SIG-M5 treated with dmso at 0.1 percent for 504 hours (cell line): ENCODE measurements at regions not wholly inside any gene's neighbourhood (a gene's known extent, or its start where the extent isn't known, plus 50 kb on each side); places are given as distances from the start of the nearest gene placed in this dataset.

Experiments used
- DNase-seq: peaks from one replicate; lab custom pipeline; 2025; ENCODE audit not compliant: unreplicated experiment; lab: John Stamatoyannopoulos, UW

DNA sequence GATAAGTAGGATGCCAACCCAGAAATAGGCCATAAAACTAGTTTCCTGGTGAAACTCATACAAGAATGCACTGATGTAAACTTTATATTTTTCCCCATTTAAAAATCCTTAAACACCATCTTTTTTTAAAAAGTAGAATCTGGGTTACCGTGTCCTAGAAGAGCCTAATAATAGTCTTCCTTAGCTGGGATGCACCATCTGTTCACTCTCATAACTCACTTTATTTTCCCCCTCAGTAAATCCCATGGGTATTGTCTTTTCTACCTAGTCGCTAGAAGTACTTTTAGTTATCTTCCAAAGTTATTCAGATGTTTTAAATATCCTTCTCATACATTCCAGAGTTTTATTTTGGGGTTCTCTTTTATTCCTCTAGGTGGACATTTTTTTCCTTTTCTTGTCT, 250.2 kb downstream of the PLA2G4A start:
- DNase-seq, result no peak

DNA sequence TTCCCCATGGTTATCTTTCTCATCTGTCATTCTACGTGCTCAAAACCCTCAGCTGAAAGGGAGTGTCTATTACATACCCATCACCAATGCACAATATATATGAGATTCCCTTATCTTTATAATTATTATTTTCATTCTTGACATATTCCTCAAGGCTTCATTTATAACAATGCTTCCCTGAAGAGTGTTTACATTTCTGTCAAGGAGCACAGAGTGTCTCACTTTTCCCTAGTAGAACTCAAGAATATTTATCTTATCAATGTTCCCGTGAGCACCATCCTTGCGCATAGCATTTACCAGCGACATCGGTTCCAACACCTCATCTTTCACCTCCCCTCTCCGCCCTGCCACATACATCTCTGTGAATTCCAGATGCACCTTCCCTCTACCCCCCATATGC, 250.6 kb downstream of the PLA2G4A start:
- DNase-seq, result no peak

DNA sequence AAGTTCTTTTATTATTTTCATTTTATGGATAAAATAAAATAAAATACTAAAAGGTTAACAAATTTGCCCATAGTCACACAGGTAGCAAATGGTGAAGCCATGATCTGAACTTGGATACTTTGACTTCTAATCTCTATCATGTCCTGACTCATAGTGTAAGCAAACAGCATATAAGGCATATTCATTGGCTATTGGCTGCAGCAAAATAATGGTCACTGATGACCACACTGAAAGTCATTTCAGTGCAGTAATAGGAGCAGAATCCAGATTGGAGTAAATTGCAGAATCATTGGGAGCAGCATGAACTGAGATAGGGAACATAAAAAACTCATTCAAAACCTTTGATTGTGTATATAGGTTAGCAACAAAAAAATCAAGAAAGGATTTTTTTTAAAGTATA, 262.9 kb downstream of the PLA2G4A start:
- no peak for DNase-seq

DNA sequence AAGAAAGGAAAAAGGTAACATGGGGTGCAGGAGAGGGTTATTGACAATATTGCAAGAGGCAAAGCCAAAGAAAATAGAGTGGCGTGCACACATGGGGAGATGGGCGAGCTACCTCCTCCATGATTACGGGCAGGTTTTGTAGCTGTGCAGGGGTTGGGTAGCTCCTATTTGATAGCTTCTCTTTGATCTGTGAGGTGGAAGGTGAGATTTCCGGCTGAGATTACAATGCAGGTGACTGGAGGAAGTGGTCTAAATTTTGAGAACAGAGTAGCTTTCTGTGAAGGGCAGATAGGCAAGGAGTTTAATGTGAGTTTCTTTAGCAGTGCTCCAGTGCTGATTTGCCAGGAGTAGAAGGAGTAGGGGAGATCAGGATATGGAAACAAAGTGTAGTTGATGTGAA, 263.4 kb downstream of the PLA2G4A start:
- no peak for DNase-seq

DNA sequence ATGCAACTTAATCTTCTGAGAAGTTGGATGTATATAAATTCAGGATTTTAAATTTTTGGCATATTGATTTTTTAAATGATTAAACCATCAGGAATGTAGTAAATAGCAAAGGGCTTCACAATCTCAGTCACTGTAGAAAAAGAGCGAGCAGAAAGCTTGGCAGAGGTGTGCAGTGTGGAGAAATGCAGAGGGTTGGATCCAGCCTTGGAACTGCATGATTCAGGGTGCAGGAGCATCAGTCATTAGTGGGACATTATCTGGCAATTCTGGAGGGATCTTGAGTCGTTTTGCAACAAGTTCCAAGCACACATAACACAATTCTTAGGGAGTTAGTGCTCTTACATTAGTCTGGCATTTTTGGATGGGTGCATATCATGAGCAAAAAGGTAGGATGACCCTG, 267.9 kb downstream of the PLA2G4A start:
- no peak for DNase-seq

DNA sequence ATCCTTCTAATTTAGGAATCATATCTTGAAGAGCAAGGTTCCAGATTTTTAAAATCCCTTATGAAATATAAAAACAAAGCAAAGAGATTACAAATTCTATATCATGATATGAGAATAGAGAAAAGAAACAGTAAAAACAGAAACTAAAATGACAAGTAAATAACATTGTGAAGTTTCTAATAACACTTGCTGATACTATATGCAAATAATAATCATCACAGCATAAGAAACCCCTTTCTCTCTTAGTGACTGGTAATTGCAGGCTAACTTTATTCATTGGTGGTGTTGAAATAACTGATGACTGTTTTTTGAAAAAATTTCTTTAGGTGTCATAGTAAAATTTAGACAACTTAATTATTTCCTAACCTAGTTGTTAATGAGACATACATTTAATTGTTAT, 281.6 kb downstream of the PLA2G4A start:
- no peak for DNase-seq

DNA sequence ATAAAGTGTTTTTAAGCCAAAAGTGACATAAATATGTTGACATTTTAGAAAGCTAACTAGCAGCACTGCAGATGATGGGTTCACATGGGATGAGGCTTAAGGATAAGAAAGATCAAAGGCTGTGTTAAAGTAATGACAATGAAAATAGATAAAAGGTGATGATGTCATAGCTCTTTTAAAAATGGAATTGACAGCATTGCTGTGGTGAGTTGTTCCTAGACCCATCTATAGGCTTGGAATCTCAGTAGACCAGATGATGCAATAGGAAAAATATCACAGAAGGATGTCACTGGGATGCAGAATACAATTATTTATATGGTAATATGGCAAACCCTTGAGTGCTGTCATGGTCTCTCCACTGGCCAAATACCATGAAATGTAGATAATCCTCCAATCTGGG, 286.0 kb downstream of the PLA2G4A start:
- no peak for DNase-seq

DNA sequence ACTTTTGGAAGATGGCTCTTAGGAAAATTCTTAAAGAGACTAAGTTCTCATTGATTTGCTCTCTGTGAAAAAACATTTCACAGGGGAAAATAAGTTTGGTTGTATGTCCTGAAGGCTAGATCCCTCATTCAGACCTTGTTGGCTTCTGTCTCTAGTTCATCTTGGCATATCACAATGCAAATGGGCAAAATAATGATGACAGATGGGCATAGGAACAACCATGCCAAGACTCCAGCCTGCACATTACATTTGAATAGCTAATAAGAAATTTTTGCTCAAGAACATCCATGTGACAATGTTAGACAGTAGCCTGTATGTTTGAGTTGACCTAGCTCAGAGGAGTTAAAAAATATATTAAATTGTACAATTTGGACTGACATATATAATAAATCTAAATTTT, 292.9 kb downstream of the PLA2G4A start:
- no peak for DNase-seq

DNA sequence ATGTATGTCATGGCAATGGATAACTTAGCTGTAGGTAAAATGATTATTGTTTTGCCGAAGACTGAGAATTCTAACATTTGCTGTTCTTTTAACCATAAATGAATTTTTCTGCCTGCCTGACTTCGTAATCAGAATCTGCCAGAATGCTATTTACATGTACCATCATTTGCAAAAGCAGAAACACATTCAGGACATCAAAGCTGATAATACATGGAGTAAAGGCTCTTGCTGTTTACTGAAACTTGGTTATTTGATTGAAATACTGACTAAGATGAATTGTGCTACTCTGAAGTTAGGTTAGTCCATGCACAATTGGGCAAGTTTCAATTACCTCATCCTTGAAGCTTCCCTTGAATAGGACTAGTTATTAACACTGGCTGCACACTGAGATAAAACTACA, 293.8 kb downstream of the PLA2G4A start:
- no peak for DNase-seq

DNA sequence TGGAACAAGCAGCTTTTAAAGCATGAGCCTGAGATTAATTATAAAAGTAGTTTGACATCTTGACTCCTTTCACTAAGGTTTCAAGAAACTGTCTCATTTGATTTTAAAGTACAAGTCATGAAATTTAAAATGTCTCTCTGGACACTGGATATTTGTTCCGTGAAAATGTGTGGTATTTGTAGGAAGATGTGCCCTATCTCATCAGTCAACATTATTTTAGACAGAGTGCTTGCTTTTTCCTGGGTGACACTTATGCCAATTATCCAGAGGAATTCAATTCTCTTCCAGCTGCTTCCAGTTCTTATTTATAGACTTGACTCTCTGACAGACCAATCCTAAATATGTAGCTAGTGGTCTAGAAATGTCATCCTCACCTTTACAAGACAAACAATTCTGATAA, 300.4 kb downstream of the PLA2G4A start:
- no peak for DNase-seq

DNA sequence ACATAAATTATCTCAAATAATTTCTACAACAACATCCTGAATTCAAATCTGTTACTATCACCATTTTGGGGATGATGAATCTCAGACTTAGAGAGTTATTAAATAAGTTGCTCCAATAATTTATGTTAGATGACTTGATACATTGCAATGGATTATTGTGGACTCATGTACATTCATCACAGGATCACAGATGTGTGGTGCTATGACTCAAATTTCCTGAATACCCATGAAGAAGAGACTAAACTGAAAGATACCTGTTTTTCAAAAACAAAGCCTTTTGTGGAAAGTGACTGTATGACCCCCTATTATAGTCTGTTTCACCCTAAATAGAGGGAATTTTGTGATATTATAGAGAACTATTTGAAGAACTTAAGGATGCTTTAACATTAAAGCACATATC, 315.0 kb downstream of the PLA2G4A start:
- DNase-seq, result no peak

DNA sequence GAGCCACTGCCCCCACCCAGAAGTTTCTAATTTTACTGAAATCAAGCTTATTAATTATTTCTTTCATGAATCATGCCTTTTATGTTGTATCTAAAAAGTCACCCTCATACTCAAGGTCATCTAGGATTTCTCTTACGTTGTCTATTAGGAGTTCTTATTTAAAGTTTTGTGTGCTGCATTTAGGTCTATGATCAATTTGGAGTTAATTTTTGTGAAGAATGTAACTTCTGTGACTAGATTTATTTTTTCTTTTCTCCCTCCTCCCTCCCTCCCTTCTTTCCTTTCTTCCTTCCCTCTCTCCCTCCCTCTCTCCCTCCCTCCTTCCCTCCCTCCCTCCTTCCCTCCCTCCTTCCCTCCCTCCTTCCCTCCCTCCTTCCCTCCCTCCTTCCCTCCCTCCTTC, 317.6 kb downstream of the PLA2G4A start:
- no peak for DNase-seq

DNA sequence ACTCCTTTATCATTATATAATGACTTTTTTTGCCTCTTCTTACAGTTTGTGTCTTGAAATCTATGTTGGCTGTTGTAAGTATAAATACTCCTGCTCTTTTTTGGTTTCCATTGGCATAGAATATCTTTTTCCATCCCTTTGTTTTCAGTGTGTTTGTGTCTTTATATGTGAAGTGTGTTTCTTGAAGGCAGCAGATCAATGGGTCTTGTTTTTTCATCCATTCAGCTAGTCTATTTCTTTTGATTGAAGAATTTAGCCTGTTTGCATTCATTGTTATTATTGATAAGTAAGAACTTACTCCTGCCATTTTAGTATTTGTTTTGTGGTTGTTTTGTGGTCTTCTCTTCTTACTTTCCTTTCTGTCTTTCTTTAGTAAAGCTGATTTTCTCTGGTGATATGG, 322.8 kb downstream of the PLA2G4A start:
- no peak for DNase-seq

DNA sequence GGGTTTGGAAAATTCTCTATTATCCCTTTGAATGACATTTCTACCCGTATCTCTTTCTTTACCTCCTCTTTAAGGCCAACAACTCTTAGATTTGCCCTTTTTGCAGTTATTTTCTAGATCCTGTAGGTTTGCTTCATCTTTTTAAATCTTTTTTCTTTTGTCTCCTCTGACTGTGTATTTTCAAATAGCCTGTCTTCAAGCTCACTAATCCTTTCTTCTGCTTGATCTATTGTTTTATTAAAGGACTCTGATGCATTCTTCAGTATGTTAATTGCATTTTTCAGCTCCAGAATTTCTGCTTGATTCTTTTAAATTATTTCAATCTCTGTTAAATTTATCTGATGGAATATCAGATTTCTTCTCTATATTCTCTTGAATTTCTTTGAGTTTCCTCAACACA, 324.3 kb downstream of the PLA2G4A start:
- no peak for DNase-seq

DNA sequence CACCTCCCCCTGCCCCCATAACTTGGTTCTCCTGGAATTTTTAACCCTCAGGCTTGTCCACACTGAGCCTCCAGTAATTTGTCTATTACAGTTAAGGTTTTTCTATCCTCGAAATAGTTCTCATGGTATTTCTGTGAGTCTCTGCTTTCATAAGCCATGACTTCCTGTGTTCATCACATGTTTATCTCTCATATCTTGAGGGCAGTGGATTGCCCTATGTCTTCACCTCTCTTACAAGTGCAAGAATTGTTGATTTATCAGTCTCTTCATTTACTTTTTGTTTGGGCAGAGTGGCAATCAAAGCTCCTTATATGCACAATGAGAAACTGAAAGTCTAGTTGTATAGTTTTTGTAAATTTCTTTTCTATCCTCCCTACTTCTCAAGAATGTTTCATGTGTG, 328.4 kb downstream of the PLA2G4A start:
- DNase-seq, result no peak

DNA sequence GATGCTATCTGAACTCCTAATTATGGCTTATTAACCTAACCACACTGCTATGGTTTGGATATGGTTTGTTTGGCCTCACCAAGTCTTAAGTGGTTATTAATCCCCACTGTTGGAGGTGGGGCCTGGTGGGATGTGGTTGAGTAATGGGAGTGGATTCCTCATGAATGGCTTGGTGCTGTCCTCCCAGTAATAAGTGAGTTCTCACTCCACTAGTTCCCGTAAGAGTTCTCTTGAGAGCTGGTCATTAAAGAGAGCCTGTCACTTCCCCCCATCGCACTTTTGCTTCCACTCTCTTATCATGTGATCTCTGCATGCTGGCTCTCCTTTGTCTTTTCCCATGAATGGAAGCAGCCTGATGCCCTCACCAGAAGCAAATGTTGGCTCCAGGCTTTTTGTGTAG, 328.8 kb downstream of the PLA2G4A start:
- DNase-seq, result no peak

DNA sequence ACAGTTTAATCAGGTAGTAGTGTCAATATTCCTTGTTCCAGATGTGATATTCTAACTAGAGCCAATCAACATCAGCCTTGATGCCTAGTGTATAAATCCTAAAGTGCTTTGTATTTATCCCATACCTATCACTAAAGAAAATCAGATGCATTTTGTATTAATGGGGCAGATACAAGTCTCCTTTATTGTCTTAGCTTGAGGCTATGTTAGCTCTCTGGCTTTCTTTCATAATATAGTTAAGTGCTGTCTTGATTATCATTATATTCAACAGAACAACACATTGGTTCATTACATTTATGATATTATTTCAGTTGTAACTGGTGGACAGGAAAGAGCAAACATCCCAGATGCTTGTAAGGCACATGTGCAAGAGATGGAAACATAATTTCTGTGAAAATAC, 338.8 kb downstream of the PLA2G4A start:
- no peak for DNase-seq

DNA sequence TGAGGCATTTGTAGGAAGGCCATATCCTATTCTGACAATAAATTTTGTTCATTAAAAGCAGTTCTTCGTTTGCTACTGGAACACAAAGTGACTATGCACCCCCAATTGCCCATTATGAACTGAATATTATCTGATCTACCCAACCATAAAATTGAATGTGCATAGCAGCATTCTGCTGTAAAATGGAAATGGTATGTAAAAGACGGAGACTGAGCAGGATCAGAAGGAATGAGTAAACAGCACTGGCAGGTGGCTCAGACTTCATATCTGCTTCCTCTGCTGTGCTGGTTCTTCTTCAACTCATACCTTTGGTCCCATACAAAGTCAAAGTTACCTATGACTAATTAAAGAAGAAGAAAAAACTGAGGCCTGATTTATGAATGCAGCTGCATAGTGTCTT, 339.5 kb downstream of the PLA2G4A start:
- no peak for DNase-seq

DNA sequence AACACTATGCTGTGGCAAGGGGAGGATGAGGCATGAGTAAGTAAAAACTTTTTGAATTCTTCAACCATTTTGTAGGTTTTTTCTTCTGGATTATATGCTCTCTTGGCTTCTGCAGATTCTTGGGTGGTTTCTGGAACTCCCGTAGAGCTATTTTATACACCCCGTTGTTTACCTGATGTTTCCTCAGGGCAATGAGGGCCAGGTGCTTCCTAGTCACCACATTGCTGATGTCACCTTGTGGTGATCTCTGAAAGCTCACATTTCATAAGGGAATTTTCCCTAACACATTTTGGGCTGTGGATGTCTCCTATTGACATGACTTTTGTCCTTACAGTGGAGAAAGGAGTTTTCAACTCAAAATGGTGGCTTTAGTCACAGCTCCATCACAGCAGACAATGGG, 356.6 kb downstream of the PLA2G4A start:
- no peak for DNase-seq

DNA sequence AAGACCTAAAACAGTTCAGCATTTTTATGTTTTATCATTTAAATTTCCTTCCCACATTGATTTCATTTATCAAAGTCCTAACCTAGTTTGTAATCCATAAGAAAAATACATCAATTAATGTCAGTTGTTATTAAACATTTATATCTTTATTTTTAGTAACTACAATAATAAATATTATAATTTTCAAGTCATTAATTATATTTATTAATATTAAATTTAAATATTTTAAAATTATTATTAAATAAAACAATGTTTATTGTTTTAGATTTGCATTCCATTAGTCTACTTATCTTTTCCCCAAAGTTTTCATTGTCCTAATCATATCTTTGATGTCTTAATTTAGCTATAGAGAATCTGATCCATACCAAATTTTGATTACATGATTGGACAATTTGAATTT, 368.9 kb downstream of the PLA2G4A start:
- DNase-seq, result no peak

DNA sequence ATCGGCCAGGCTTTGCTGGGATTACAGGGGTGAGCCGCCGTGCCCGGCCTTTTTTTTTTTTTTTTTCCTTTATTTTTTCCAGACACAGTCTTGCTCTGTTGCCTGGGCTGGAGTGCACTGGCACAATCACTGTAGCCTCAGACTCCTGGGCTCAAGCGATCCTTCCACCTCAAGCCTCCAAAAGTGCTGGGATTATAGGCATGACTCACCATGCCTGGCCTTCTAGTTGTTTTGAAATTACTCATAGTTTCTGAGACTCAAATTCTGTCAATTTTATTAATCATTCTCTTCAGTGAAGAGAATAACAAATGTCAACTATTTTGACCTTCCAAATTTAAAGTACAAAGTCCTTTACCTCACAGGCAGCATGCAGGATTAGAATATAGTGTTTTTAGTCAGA, 374.5 kb downstream of the PLA2G4A start:
- no peak for DNase-seq

DNA sequence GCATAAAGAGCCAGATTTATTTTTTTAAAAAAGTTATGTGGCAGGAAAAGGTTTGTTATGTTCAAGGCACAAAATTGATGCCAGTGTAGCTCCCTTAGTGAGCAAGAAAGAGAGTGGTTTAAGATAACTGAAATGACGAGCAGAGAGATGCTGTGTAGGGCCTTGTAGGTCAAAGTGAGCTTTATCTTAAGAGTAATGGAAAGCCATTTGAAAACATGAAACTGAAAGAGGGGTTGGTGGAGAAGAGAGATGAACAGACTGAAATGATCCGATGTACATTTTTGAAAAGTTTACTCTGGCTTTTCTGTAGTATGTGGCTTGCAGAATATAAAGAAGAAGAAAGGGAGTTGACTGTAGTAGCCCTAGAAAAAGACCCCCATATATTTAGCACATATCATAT, 383.6 kb downstream of the PLA2G4A start:
- no peak for DNase-seq

DNA sequence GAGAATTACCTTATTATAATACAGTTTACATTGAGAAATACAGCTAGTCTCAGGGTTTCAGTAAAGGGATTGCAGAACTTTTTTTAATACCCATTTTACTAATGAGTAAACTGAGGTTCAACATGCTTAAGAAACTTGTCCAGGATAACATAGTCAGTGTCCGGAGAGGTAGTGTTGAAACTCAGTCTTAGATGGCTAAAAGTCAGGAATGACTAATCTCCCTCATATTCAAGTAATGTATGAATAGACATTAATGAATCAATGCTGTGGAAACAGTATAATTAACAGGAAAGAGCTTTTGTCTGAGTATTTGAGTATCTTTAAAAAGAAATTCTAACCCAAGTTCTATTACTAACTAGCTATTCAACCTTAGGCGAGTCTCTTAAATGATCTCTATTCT, 397.6 kb downstream of the PLA2G4A start:
- DNase-seq, result no peak

DNA sequence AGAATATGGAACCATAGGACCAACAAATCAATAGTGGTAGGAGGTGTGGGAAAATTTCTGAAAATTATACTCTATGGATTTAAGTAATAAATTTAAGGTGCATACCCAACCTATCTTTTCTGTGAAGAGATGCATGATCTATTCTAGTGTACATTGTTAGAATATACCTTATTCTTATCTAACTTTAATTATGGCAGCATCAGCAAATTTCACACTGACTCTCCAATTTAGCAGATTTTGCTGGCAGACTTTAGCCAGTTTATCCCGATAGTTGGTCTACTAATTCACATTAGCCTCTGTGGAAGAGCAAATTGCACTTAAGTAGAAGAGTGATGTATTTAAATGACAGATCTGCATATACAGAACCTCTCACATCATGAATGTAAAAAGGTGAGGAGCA, 400.0 kb downstream of the PLA2G4A start:
- DNase-seq, result no peak
